GM23338 (cell line): ENCODE measurements at regions not wholly inside any gene's neighbourhood (a gene's known extent, or its start where the extent isn't known, plus 50 kb on each side); places are given as distances from the start of the nearest gene placed in this dataset.

Experiments
- ATAC-seq: fragments of 200-7000 bp; cut with Tn5 transposase; 3 replicates; pipeline ENCODE4 v1.9.1; 2020
- DNase-seq: peaks from one replicate; pipeline ENCODE4 v3.0.0-alpha.2; 2015; ENCODE audit warnings: low spot score
- H2AFZ ChIP-seq: fragments of 200-600 bp; sonication (generic); 2 replicates; pipeline ENCODE4 v1.8.0; 2016; ENCODE audit warnings: antibody characterized with exemption, mild to moderate bottlenecking, moderate library complexity
- H3F3A ChIP-seq: fragments of 200-600 bp; sonication (generic); replicated peaks from 2 replicates; pipeline ENCODE4 v1.8.0; 2017; ENCODE audit warnings: antibody characterized with exemption, mixed run types, low read depth
- H3K27ac ChIP-seq: fragments of 200-600 bp; sonication (generic); 2 replicates; pipeline ENCODE4 v1.6.1; 2016; ENCODE audit warnings: low read depth
- H3K27me3 ChIP-seq: fragments of 200-600 bp; sonication (generic); 2 replicates; pipeline ENCODE4 v1.8.0; 2016; ENCODE audit warnings: mild to moderate bottlenecking, mixed run types, moderate library complexity; ENCODE audit not compliant: insufficient read depth
- H3K36me3 ChIP-seq: fragments of 200-600 bp; sonication (generic); 2 replicates; pipeline ENCODE4 v1.8.0; 2016; ENCODE audit warnings: mild to moderate bottlenecking; ENCODE audit not compliant: insufficient read depth
- H3K4me1 ChIP-seq: fragments of 200-600 bp; sonication (generic); 2 replicates; pipeline ENCODE4 v1.8.0; 2016; ENCODE audit warnings: mild to moderate bottlenecking, moderate library complexity; ENCODE audit not compliant: insufficient read depth
- H3K4me2 ChIP-seq: fragments of 200-600 bp; sonication (generic); 2 replicates; pipeline ENCODE4 v1.7.1; 2017; ENCODE audit warnings: mixed run types
- H3K4me3 ChIP-seq: fragments of 200-600 bp; sonication (generic); 2 replicates; pipeline ENCODE4 v1.6.1; 2016; ENCODE audit warnings: mixed run types
- H3K79me2 ChIP-seq: fragments of 200-600 bp; sonication (generic); replicated peaks from 2 replicates; pipeline ENCODE4 v1.8.0; 2017; ENCODE audit warnings: mild to moderate bottlenecking; ENCODE audit not compliant: insufficient read depth
- H3K9me2 ChIP-seq: fragments of 200-600 bp; sonication (generic); 2 replicates; pipeline ENCODE4 v1.8.0; 2017; ENCODE audit not compliant: insufficient read depth
- H4K20me1 ChIP-seq: fragments of 200-600 bp; sonication (generic); replicated peaks from 2 replicates; pipeline ENCODE4 v1.8.0; 2017; ENCODE audit warnings: mild to moderate bottlenecking; ENCODE audit not compliant: insufficient read depth
- H3K27ac Mint-ChIP-seq: 2 replicates; pipeline ENCODE4 v1.8.0; 2020; ENCODE audit warnings: inconsistent platforms, mild to moderate bottlenecking, moderate library complexity, mixed read lengths
- H3K27me3 Mint-ChIP-seq: 3 replicates; pipeline ENCODE4 v1.8.0; 2022; ENCODE audit warnings: low read depth, mild to moderate bottlenecking, moderate library complexity, mixed read lengths, inconsistent platforms; ENCODE audit not compliant: insufficient read depth, poor library complexity
- H3K36me3 Mint-ChIP-seq: 3 replicates; pipeline ENCODE4 v1.8.0; 2021; ENCODE audit warnings: low read depth, mild to moderate bottlenecking, inconsistent platforms, moderate library complexity, mixed read lengths
- H3K4me1 Mint-ChIP-seq: 3 replicates; pipeline ENCODE4 v1.8.0; 2020; ENCODE audit warnings: mild to moderate bottlenecking, inconsistent platforms, mixed read lengths
- H3K4me3 Mint-ChIP-seq: 3 replicates; pipeline ENCODE4 v1.8.0; 2021; ENCODE audit warnings: moderate library complexity, mild to moderate bottlenecking, inconsistent platforms, mixed read lengths
- H3K9me3 Mint-ChIP-seq: 3 replicates; pipeline ENCODE4 v1.8.0; 2020; ENCODE audit warnings: moderate library complexity, mild to moderate bottlenecking, inconsistent platforms, mixed read lengths
- CTCF ChIP-seq, 2 experiments: fragments of 200-600 bp in 1 of 2; sonication (generic) in 1 of 2; conservative IDR thresholded peaks; 2 replicates each; pipeline versions ENCODE4 v1.5.1 to v1.6.1; 2016 to 2017; ENCODE audit warnings: antibody characterized with exemption in 2 of 2, low read depth in 2 of 2, mild to moderate bottlenecking in 2 of 2, moderate library complexity in 1 of 2
- ETS1 ChIP-seq: IDR thresholded peaks from 2 replicates; pipeline ENCODE4 v1.6.1; 2016; ENCODE audit warnings: antibody characterized with exemption
- EZH2 ChIP-seq: fragments of 200-600 bp; sonication (generic); IDR thresholded peaks from one replicate; pipeline ENCODE4 v1.8.0; 2017; ENCODE audit warnings: antibody characterized with exemption, mild to moderate bottlenecking, low read depth; ENCODE audit not compliant: unreplicated experiment
- EZH2phosphoT487 ChIP-seq: fragments of 200-600 bp; sonication (generic); IDR thresholded peaks from one replicate; pipeline ENCODE4 v1.8.1; 2018; ENCODE audit warnings: antibody characterized with exemption; ENCODE audit not compliant: unreplicated experiment
- NANOG ChIP-seq: IDR thresholded peaks from 2 replicates; pipeline ENCODE4 v1.6.1; 2016; ENCODE audit warnings: antibody characterized with exemption, borderline replicate concordance
- TF ChIP-seq, protein P1 (sequence below): IDR thresholded peaks from one replicate; pipeline ENCODE4 v1.6.1; 2018; ENCODE audit warnings: antibody characterized with exemption; ENCODE audit not compliant: unreplicated experiment

DNA sequence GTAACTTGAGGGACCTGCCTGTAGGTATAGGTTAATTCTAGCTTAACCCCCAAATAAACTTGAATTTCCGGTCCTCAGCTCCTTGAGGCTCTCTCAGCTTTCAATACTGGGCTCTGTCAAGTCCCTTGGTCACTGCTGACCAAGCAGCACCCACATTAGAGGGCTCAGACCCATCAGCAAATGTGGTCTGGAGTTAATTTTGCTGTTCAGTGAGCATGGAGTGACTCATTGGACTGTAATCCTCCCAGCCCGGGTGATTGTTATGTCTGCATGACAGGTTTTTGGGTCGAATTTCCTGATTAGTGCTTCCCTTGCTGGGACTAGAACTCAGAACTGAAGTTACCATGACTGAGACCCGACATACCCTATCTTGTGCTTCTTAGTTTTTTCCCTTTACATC, 130.6 kb downstream of the URB2 start (continued):
- TF ChIP-seq, protein P1, sequence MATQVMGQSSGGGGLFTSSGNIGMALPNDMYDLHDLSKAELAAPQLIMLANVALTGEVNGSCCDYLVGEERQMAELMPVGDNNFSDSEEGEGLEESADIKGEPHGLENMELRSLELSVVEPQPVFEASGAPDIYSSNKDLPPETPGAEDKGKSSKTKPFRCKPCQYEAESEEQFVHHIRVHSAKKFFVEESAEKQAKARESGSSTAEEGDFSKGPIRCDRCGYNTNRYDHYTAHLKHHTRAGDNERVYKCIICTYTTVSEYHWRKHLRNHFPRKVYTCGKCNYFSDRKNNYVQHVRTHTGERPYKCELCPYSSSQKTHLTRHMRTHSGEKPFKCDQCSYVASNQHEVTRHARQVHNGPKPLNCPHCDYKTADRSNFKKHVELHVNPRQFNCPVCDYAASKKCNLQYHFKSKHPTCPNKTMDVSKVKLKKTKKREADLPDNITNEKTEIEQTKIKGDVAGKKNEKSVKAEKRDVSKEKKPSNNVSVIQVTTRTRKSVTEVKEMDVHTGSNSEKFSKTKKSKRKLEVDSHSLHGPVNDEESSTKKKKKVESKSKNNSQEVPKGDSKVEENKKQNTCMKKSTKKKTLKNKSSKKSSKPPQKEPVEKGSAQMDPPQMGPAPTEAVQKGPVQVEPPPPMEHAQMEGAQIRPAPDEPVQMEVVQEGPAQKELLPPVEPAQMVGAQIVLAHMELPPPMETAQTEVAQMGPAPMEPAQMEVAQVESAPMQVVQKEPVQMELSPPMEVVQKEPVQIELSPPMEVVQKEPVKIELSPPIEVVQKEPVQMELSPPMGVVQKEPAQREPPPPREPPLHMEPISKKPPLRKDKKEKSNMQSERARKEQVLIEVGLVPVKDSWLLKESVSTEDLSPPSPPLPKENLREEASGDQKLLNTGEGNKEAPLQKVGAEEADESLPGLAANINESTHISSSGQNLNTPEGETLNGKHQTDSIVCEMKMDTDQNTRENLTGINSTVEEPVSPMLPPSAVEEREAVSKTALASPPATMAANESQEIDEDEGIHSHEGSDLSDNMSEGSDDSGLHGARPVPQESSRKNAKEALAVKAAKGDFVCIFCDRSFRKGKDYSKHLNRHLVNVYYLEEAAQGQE: no peak
- TF ChIP-seq EZH2: no peak
- no peak for TF ChIP-seq EZH2phosphoT487
- TF ChIP-seq NANOG: no peak

- Histone ChIP-seq H3K79me2 (no peaks in the 10 kb centered on the region), H3K4me2 (no peak overlapping the region), H3K27me3 (no peaks in the 10 kb centered on the region), H2AFZ (no peak overlapping the region), H3K9me2 (no peaks in the 10 kb centered on the region), H3K4me3 (no peak overlapping the region), H3F3A (no peaks in the 10 kb centered on the region), H3K36me3 (no peaks in the 10 kb centered on the region), H4K20me1 (no peaks in the 10 kb centered on the region), H3K27ac (no peak overlapping the region), H3K4me1 (no peaks in the 10 kb centered on the region)
- TF ChIP-seq CTCF (conservative IDR thresholded peaks at IDR 0.05; ENCODE audit: low read depth in 2 of 2) (no peak), ETS1 (no peak)
- no peak for ATAC-seq
- Mint-ChIP-seq H3K27me3 (no peaks in the 10 kb centered on the region), H3K4me3 (no peak overlapping the region), H3K9me3 (no peaks in the 10 kb centered on the region), H3K4me1 (no peaks in the 10 kb centered on the region), H3K27ac (no peak overlapping the region), H3K36me3 (no peaks in the 10 kb centered on the region)
- DNase-seq: no peak
Measured at GRCh38 chr1:229757226-229757625, 131.2 kb downstream of the URB2 start.
